ENCODE measurements at regions not wholly inside any gene's neighbourhood (a gene's known extent, or its start where the extent isn't known, plus 50 kb on each side); places are given as distances from the start of the nearest gene placed in this dataset.

- TF ChIP-seq CTCF (IDR thresholded peaks at IDR 0.05; ENCODE audit: low read depth, low read length) (no peak), MAX (IDR thresholded peaks at IDR 0.05; ENCODE audit: low read depth, low read length) (no peak), POLR2A (IDR thresholded peaks at IDR 0.05; ENCODE audit: extremely low read depth, insufficient read length) (no peak), MYC (IDR thresholded peaks at IDR 0.05; ENCODE audit: low read depth, low read length) (no peak)
Measured at GRCh38 chr10:32120147-32120546, 63.9 kb upstream of the KIF5B start.

All from NB4 (cell line).